GM23338 (cell line): ENCODE measurements at regions not wholly inside any gene's neighbourhood (a gene's known extent, or its start where the extent isn't known, plus 50 kb on each side); places are given as distances from the start of the nearest gene placed in this dataset.

Experiments
- ATAC-seq: fragments of 200-7000 bp; cut with Tn5 transposase; 3 replicates; pipeline ENCODE4 v1.9.1; 2020
- DNase-seq: peaks from one replicate; pipeline ENCODE4 v3.0.0-alpha.2; 2015; ENCODE audit warnings: low spot score
- H2AFZ ChIP-seq: fragments of 200-600 bp; sonication (generic); 2 replicates; pipeline ENCODE4 v1.8.0; 2016; ENCODE audit warnings: antibody characterized with exemption, mild to moderate bottlenecking, moderate library complexity
- H3F3A ChIP-seq: fragments of 200-600 bp; sonication (generic); replicated peaks from 2 replicates; pipeline ENCODE4 v1.8.0; 2017; ENCODE audit warnings: antibody characterized with exemption, mixed run types, low read depth
- H3K27ac ChIP-seq: fragments of 200-600 bp; sonication (generic); 2 replicates; pipeline ENCODE4 v1.6.1; 2016; ENCODE audit warnings: low read depth
- H3K27me3 ChIP-seq: fragments of 200-600 bp; sonication (generic); 2 replicates; pipeline ENCODE4 v1.8.0; 2016; ENCODE audit warnings: mild to moderate bottlenecking, mixed run types, moderate library complexity; ENCODE audit not compliant: insufficient read depth
- H3K36me3 ChIP-seq: fragments of 200-600 bp; sonication (generic); 2 replicates; pipeline ENCODE4 v1.8.0; 2016; ENCODE audit warnings: mild to moderate bottlenecking; ENCODE audit not compliant: insufficient read depth
- H3K4me1 ChIP-seq: fragments of 200-600 bp; sonication (generic); 2 replicates; pipeline ENCODE4 v1.8.0; 2016; ENCODE audit warnings: mild to moderate bottlenecking, moderate library complexity; ENCODE audit not compliant: insufficient read depth
- H3K4me2 ChIP-seq: fragments of 200-600 bp; sonication (generic); 2 replicates; pipeline ENCODE4 v1.7.1; 2017; ENCODE audit warnings: mixed run types
- H3K4me3 ChIP-seq: fragments of 200-600 bp; sonication (generic); 2 replicates; pipeline ENCODE4 v1.6.1; 2016; ENCODE audit warnings: mixed run types
- H3K79me2 ChIP-seq: fragments of 200-600 bp; sonication (generic); replicated peaks from 2 replicates; pipeline ENCODE4 v1.8.0; 2017; ENCODE audit warnings: mild to moderate bottlenecking; ENCODE audit not compliant: insufficient read depth
- H3K9me2 ChIP-seq: fragments of 200-600 bp; sonication (generic); 2 replicates; pipeline ENCODE4 v1.8.0; 2017; ENCODE audit not compliant: insufficient read depth
- H4K20me1 ChIP-seq: fragments of 200-600 bp; sonication (generic); replicated peaks from 2 replicates; pipeline ENCODE4 v1.8.0; 2017; ENCODE audit warnings: mild to moderate bottlenecking; ENCODE audit not compliant: insufficient read depth
- H3K27ac Mint-ChIP-seq: 2 replicates; pipeline ENCODE4 v1.8.0; 2020; ENCODE audit warnings: inconsistent platforms, mild to moderate bottlenecking, moderate library complexity, mixed read lengths
- H3K27me3 Mint-ChIP-seq: 3 replicates; pipeline ENCODE4 v1.8.0; 2022; ENCODE audit warnings: low read depth, mild to moderate bottlenecking, moderate library complexity, mixed read lengths, inconsistent platforms; ENCODE audit not compliant: insufficient read depth, poor library complexity
- H3K36me3 Mint-ChIP-seq: 3 replicates; pipeline ENCODE4 v1.8.0; 2021; ENCODE audit warnings: low read depth, mild to moderate bottlenecking, inconsistent platforms, moderate library complexity, mixed read lengths
- H3K4me1 Mint-ChIP-seq: 3 replicates; pipeline ENCODE4 v1.8.0; 2020; ENCODE audit warnings: mild to moderate bottlenecking, inconsistent platforms, mixed read lengths
- H3K4me3 Mint-ChIP-seq: 3 replicates; pipeline ENCODE4 v1.8.0; 2021; ENCODE audit warnings: moderate library complexity, mild to moderate bottlenecking, inconsistent platforms, mixed read lengths
- H3K9me3 Mint-ChIP-seq: 3 replicates; pipeline ENCODE4 v1.8.0; 2020; ENCODE audit warnings: moderate library complexity, mild to moderate bottlenecking, inconsistent platforms, mixed read lengths
- CREB1 ChIP-seq: fragments of 250-450 bp; sonication (Bioruptor Pico); IDR thresholded peaks from 2 replicates; pipeline ENCODE4 v1.5.0; 2020; ENCODE audit warnings: low read depth, mild to moderate bottlenecking, moderate library complexity
- EZH2 ChIP-seq: fragments of 200-600 bp; sonication (generic); IDR thresholded peaks from one replicate; pipeline ENCODE4 v1.8.0; 2017; ENCODE audit warnings: antibody characterized with exemption, mild to moderate bottlenecking, low read depth; ENCODE audit not compliant: unreplicated experiment
- EZH2phosphoT487 ChIP-seq: fragments of 200-600 bp; sonication (generic); IDR thresholded peaks from one replicate; pipeline ENCODE4 v1.8.1; 2018; ENCODE audit warnings: antibody characterized with exemption; ENCODE audit not compliant: unreplicated experiment
- JUNB ChIP-seq: IDR thresholded peaks from one replicate; pipeline ENCODE4 v1.6.1; 2016; ENCODE audit warnings: antibody characterized with exemption; ENCODE audit not compliant: unreplicated experiment
- NANOG ChIP-seq: IDR thresholded peaks from 2 replicates; pipeline ENCODE4 v1.6.1; 2016; ENCODE audit warnings: antibody characterized with exemption, borderline replicate concordance
- POLR2AphosphoS5 ChIP-seq: IDR thresholded peaks from 2 replicates; pipeline ENCODE4 v1.6.1; 2016; ENCODE audit warnings: antibody characterized with exemption, low read depth
- STAT1 ChIP-seq: IDR thresholded peaks from one replicate; pipeline ENCODE4 v1.6.1; 2016; ENCODE audit warnings: antibody characterized with exemption; ENCODE audit not compliant: unreplicated experiment
- ZNF114 ChIP-seq: fragments of 250-450 bp; sonication (Bioruptor Pico); IDR thresholded peaks from 2 replicates; pipeline ENCODE4 v1.5.0; 2020; ENCODE audit warnings: mild to moderate bottlenecking, moderate library complexity
- ZNF331 ChIP-seq: fragments of 250-450 bp; sonication (Bioruptor Pico); IDR thresholded peaks from 2 replicates; pipeline ENCODE4 v1.5.0; 2020; ENCODE audit warnings: low read depth, mild to moderate bottlenecking, moderate library complexity
- TF ChIP-seq, protein P1 (sequence below), 2 experiments: fragments of 200-600 bp in 1 of 2; sonication (generic) in 1 of 2; conservative IDR thresholded peaks; 2 replicates each; pipeline versions ENCODE4 v1.5.1 to v1.6.1; 2016 to 2017; ENCODE audit warnings: antibody characterized with exemption in 2 of 2, low read depth in 2 of 2, mild to moderate bottlenecking in 2 of 2, moderate library complexity in 1 of 2
- TF ChIP-seq, protein P2 (sequence below): IDR thresholded peaks from 2 replicates; pipeline ENCODE4 v1.6.1; 2016; ENCODE audit warnings: antibody characterized with exemption
- TF ChIP-seq, protein P3 (sequence below): fragments of 250-450 bp; sonication (Bioruptor Pico); IDR thresholded peaks from 2 replicates; pipeline ENCODE4 v1.5.0; 2020; ENCODE audit warnings: mild to moderate bottlenecking, moderate library complexity

DNA sequence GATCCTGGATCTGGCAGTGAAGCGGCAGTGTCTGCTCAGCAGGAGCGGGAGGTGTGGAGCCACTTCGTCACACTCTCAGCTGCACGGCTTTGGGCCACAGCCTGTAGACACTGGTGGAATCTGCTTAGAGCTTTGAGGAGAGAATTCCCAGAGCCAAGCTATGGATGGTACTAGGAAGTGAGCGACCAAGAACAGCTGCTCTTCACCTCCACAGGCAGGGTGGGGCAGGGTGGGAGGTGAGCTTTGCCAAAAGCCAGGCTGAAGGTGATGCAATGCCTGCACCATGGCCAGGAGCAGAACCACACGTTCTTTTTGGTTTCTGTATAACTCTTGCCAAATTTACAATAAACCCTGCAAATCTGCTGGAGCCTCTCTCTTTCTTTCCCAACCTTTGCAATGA, 226.1 kb downstream of the ANKRD30B start (continued):
- TF ChIP-seq, protein P1, sequence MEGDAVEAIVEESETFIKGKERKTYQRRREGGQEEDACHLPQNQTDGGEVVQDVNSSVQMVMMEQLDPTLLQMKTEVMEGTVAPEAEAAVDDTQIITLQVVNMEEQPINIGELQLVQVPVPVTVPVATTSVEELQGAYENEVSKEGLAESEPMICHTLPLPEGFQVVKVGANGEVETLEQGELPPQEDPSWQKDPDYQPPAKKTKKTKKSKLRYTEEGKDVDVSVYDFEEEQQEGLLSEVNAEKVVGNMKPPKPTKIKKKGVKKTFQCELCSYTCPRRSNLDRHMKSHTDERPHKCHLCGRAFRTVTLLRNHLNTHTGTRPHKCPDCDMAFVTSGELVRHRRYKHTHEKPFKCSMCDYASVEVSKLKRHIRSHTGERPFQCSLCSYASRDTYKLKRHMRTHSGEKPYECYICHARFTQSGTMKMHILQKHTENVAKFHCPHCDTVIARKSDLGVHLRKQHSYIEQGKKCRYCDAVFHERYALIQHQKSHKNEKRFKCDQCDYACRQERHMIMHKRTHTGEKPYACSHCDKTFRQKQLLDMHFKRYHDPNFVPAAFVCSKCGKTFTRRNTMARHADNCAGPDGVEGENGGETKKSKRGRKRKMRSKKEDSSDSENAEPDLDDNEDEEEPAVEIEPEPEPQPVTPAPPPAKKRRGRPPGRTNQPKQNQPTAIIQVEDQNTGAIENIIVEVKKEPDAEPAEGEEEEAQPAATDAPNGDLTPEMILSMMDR (conservative IDR thresholded peaks at IDR 0.05; ENCODE audit: low read depth in 2 of 2) = no peak
- TF ChIP-seq ZNF331 (CRISPR knock-in tag) = no peak
- TF ChIP-seq, protein P2, sequence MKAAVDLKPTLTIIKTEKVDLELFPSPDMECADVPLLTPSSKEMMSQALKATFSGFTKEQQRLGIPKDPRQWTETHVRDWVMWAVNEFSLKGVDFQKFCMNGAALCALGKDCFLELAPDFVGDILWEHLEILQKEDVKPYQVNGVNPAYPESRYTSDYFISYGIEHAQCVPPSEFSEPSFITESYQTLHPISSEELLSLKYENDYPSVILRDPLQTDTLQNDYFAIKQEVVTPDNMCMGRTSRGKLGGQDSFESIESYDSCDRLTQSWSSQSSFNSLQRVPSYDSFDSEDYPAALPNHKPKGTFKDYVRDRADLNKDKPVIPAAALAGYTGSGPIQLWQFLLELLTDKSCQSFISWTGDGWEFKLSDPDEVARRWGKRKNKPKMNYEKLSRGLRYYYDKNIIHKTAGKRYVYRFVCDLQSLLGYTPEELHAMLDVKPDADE = no peak
- no peak for TF ChIP-seq CREB1 (CRISPR knock-in tag)
- TF ChIP-seq POLR2AphosphoS5 = no peak
- no peak for TF ChIP-seq JUNB
- no peak for TF ChIP-seq STAT1

DNA sequence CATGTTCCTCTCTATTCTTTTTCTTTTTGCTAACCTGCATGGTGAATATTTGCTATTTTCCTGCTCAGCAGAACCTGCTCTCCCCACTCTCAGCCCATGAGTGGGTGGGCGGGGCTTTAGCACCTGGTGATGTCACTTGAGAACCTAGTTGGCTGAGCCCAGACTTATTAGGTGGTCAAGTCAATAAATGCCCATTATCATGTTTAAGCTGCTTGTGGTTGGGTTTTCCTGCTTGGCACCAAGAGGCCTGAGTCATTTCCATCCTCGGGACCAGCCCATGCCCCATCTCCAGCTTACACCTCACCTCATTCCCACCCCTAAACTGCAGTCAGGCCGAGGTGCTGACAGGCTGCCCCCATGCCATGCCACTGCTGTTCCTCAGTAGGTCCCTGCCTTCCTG, 226.6 kb downstream of the ANKRD30B start:
- no peak for ATAC-seq
- no peaks in the 10 kb centered on the region for H3F3A ChIP-seq
- no peaks in the 10 kb centered on the region for H4K20me1 ChIP-seq
- H3K27me3 Mint-ChIP-seq = peaks cover 12% of the 10 kb centered on the region
- no peaks in the 10 kb centered on the region for H3K27me3 ChIP-seq
- H2AFZ ChIP-seq = no peak overlapping the region
- no peak overlapping the region for H3K27ac ChIP-seq
- peaks cover 6% of the 10 kb centered on the region; the same call in 2 of the 3 replicates for H3K4me1 Mint-ChIP-seq
- H3K9me2 ChIP-seq = no peaks in the 10 kb centered on the region
- no peaks in the 10 kb centered on the region for H3K79me2 ChIP-seq
- no peak overlapping the region for H3K4me3 Mint-ChIP-seq
- H3K4me2 ChIP-seq = no peak overlapping the region
- DNase-seq = no peak
- H3K9me3 Mint-ChIP-seq = peaks cover 90% of the 10 kb centered on the region
- no peak overlapping the region for H3K27ac Mint-ChIP-seq
- H3K36me3 ChIP-seq = no peaks in the 10 kb centered on the region
- H3K4me3 ChIP-seq = no peak overlapping the region
- peaks cover 7% of the 10 kb centered on the region for H3K36me3 Mint-ChIP-seq
- H3K4me1 ChIP-seq = no peaks in the 10 kb centered on the region
- TF ChIP-seq, protein P3, sequence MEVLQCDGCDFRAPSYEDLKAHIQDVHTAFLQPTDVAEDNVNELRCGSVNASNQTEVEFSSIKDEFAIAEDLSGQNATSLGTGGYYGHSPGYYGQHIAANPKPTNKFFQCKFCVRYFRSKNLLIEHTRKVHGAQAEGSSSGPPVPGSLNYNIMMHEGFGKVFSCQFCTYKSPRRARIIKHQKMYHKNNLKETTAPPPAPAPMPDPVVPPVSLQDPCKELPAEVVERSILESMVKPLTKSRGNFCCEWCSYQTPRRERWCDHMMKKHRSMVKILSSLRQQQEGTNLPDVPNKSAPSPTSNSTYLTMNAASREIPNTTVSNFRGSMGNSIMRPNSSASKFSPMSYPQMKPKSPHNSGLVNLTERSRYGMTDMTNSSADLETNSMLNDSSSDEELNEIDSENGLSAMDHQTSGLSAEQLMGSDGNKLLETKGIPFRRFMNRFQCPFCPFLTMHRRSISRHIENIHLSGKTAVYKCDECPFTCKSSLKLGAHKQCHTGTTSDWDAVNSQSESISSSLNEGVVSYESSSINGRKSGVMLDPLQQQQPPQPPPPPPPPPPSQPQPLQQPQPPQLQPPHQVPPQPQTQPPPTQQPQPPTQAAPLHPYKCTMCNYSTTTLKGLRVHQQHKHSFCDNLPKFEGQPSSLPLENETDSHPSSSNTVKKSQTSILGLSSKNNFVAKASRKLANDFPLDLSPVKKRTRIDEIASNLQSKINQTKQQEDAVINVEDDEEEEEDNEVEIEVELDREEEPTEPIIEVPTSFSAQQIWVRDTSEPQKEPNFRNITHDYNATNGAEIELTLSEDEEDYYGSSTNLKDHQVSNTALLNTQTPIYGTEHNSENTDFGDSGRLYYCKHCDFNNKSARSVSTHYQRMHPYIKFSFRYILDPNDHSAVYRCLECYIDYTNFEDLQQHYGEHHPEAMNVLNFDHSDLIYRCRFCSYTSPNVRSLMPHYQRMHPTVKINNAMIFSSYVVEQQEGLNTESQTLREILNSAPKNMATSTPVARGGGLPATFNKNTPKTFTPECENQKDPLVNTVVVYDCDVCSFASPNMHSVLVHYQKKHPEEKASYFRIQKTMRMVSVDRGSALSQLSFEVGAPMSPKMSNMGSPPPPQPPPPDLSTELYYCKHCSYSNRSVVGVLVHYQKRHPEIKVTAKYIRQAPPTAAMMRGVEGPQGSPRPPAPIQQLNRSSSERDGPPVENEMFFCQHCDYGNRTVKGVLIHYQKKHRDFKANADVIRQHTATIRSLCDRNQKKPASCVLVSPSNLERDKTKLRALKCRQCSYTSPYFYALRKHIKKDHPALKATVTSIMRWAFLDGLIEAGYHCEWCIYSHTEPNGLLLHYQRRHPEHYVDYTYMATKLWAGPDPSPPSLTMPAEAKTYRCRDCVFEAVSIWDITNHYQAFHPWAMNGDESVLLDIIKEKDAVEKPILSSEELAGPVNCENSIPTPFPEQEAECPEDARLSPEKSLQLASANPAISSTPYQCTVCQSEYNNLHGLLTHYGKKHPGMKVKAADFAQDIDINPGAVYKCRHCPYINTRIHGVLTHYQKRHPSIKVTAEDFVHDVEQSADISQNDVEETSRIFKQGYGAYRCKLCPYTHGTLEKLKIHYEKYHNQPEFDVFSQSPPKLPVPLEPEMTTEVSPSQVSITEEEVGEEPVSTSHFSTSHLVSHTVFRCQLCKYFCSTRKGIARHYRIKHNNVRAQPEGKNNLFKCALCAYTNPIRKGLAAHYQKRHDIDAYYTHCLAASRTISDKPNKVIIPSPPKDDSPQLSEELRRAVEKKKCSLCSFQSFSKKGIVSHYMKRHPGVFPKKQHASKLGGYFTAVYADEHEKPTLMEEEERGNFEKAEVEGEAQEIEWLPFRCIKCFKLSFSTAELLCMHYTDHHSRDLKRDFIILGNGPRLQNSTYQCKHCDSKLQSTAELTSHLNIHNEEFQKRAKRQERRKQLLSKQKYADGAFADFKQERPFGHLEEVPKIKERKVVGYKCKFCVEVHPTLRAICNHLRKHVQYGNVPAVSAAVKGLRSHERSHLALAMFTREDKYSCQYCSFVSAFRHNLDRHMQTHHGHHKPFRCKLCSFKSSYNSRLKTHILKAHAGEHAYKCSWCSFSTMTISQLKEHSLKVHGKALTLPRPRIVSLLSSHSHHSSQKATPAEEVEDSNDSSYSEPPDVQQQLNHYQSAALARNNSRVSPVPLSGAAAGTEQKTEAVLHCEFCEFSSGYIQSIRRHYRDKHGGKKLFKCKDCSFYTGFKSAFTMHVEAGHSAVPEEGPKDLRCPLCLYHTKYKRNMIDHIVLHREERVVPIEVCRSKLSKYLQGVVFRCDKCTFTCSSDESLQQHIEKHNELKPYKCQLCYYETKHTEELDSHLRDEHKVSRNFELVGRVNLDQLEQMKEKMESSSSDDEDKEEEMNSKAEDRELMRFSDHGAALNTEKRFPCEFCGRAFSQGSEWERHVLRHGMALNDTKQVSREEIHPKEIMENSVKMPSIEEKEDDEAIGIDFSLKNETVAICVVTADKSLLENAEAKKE (CRISPR knock-in tag) = no peak
- no peak for TF ChIP-seq EZH2phosphoT487
- TF ChIP-seq NANOG = no peak
- no peak for TF ChIP-seq ZNF114 (CRISPR knock-in tag)
- no peak for TF ChIP-seq JUNB
- TF ChIP-seq EZH2 = no peak
- TF ChIP-seq, protein P1 (conservative IDR thresholded peaks at IDR 0.05; ENCODE audit: low read depth in 2 of 2) = no peak
- TF ChIP-seq POLR2AphosphoS5 = no peak
- TF ChIP-seq, protein P2 = no peak
